Testis (tissue), 2 donors: ENCODE measurements at regions not wholly inside any gene's neighbourhood (a gene's known extent, or its start where the extent isn't known, plus 50 kb on each side); places are given as distances from the start of the nearest gene placed in this dataset.

Source experiments
- DNase-seq: peaks from one replicate; pipeline ENCODE4 v3.0.0-alpha.2; 2019
- H3K27ac ChIP-seq, 2 donors: fragments of 200-600 bp; sonication (generic); one replicate each; pipeline ENCODE4 v1.5.1; 2019
- H3K27me3 ChIP-seq: fragments of 200-600 bp; sonication (generic); one replicate; pipeline ENCODE4 v1.5.1; 2019
- H3K36me3 ChIP-seq: fragments of 200-600 bp; sonication (generic); one replicate; pipeline ENCODE4 v1.5.1; 2017; ENCODE audit warnings: low read depth; ENCODE audit errors: missing control alignments
- H3K4me1 ChIP-seq: fragments of 200-600 bp; sonication (generic); one replicate; pipeline ENCODE4 v1.5.1; 2019
- H3K4me3 ChIP-seq, 2 donors: fragments of 200-600 bp; sonication (generic); one replicate each; pipeline ENCODE4 v1.5.1; 2017 to 2019
- H3K9me3 ChIP-seq: fragments of 200-600 bp; sonication (generic); one replicate; pipeline ENCODE4 v1.5.1; 2017
- POLR2A ChIP-seq: fragments of 450-650 bp; IDR thresholded peaks from one replicate; pipeline ENCODE4 v1.6.1; 2017; ENCODE audit warnings: antibody characterized with exemption, mild to moderate bottlenecking, moderate library complexity
- WGBS, 2 donors: methylation state at CpG; one replicate each; pipeline ENCODE4 v1.1.5; 2018; 5-methylcytosine and 5-hydroxymethylcytosine counted together
- intact Hi-C: fragments of 100-400 bp; cut with DNase I; formaldehyde crosslinking; loops from one replicate; pipeline ENCODE4 v1.15.1; 2023; ENCODE audit warnings: low total_unique reads
- TF ChIP-seq, protein P1 (sequence below), 3 experiments: fragments of 450-650 bp in 2 of 3; fragments of 200-600 bp in 1 of 3; sonication (generic) in 1 of 3; IDR thresholded peaks; one replicate each; pipeline ENCODE4 v1.5.1; 2016 to 2019; ENCODE audit warnings: antibody characterized with exemption in 3 of 3, mild to moderate bottlenecking in 2 of 3, moderate library complexity in 1 of 3

DNA sequence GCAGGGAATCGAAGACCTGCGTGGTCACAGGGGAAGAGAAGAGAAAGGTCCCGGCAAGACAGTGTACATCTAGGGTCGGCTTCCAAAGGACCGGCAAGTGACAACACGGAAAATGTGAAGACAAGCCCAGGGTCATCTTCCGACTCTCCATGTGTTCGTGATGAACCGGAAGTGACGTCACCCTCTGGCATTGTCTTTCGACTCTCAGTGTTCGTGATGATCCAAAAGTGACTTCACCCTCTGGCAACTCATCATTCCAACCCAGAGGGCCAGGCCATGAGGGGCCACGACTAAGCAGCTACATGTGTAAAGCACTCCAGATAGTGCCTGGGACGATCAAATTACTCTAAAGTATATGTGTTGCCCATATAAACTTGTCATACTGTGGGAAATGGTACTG lies 290.8 kb downstream of the THBS2 start:
- peaks cover under 1% of the 10 kb centered on the region for H3K4me1 ChIP-seq
- no peaks in the 10 kb centered on the region for H3K27me3 ChIP-seq
- H3K36me3 ChIP-seq = no peaks in the 10 kb centered on the region
- intact Hi-C loops = no loop called here
- H3K27ac ChIP-seq = no peak overlapping the region
- peak; percentile 41 for DNase-seq
- TF ChIP-seq POLR2A = no peak
- TF ChIP-seq, protein P1, sequence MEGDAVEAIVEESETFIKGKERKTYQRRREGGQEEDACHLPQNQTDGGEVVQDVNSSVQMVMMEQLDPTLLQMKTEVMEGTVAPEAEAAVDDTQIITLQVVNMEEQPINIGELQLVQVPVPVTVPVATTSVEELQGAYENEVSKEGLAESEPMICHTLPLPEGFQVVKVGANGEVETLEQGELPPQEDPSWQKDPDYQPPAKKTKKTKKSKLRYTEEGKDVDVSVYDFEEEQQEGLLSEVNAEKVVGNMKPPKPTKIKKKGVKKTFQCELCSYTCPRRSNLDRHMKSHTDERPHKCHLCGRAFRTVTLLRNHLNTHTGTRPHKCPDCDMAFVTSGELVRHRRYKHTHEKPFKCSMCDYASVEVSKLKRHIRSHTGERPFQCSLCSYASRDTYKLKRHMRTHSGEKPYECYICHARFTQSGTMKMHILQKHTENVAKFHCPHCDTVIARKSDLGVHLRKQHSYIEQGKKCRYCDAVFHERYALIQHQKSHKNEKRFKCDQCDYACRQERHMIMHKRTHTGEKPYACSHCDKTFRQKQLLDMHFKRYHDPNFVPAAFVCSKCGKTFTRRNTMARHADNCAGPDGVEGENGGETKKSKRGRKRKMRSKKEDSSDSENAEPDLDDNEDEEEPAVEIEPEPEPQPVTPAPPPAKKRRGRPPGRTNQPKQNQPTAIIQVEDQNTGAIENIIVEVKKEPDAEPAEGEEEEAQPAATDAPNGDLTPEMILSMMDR (IDR thresholded peaks at IDR 0.05) = no peak
- 66 to 70% methylated on average over 14 of the region's 14 CpGs for WGBS, 2 donors
- H3K4me3 ChIP-seq = peak overlapping the region in 1 of 2 donors; percentile 18
- no peaks in the 10 kb centered on the region for H3K9me3 ChIP-seq

- Histone ChIP-seq H3K4me3 (no peak overlapping the region), H3K36me3 (no peaks in the 10 kb centered on the region), H3K27ac (no peak overlapping the region), H3K27me3 (no peaks in the 10 kb centered on the region), H3K4me1 (no peaks in the 10 kb centered on the region), H3K9me3 (no peaks in the 10 kb centered on the region)
- TF ChIP-seq POLR2A = no peak
- TF ChIP-seq, protein P1 (IDR thresholded peaks at IDR 0.05) = no peak
- intact Hi-C loops = no loop called here
- 48 to 77% methylated on average over 13 of the region's 13 CpGs for WGBS, 2 donors
- DNase-seq = peak; percentile 41
Observed at GRCh38 chr6:168961264-168961656, 292.4 kb downstream of the THBS2 start.

DNA sequence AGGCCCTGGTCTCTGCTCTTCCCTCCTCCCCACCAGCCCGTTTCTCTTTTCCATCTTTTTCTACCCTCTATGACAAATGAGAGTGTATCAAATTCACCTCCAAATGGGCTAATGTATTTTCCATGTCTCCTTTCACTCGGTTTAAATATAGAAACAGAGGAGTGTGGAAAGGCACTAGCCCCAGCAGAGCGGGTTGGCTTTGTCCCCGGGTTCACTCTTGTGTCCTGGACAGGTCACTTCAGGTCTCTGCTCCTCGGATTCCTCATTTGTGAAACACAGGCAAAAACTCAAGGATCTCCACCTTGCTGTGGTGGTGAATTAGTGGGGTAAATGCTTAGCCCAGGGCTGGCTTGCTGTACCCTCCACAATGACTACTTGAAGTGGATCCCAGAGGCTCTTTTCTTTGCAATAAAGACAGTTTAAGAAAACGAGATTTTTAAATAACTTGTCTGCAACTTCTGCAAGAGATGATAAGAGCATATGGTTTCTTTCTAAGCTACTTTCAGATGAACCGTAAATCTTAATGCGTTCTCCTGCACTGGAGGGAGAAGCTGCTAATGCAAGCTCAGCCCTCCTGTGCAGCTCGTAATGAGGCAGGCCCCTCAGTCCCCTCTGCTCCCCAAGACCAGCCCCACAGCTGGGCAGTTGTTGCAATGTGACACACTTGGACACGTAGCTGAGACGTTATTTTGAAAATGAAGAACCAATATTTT lies 292.9 kb downstream of the THBS2 start:
- no peaks in the 10 kb centered on the region for H3K27me3 ChIP-seq
- no peaks in the 10 kb centered on the region for H3K9me3 ChIP-seq
- 37 to 43% methylated on average over 9 to 11 of the region's 11 CpGs for WGBS, 2 donors
- H3K27ac ChIP-seq = no peak overlapping the region
- no peak overlapping the region for H3K4me3 ChIP-seq
- intact Hi-C loops = no loop called here
- no peaks in the 10 kb centered on the region for H3K4me1 ChIP-seq
- H3K36me3 ChIP-seq = no peaks in the 10 kb centered on the region
- no peak for TF ChIP-seq POLR2A
- TF ChIP-seq, protein P1 (IDR thresholded peaks at IDR 0.05) = no peak
- no peak for DNase-seq

DNA sequence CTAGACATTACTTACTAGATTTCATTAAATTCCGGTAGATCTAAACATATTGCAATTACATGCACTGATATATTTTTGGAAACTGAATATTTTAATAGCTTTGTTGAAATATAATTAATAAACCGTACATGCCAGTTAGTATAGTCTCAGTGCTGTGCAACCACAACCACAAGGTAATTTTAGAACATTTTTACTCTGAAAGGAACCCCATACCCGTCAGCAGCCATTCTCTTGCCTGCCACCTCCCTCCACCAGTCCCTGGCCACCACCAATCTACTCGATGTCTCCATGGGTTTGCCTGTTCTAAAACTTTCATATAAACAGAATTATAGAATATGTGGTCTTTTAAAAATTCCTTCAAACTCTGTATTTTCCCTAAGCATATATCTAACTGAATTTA lies 293.9 kb downstream of the THBS2 start:
- no peak overlapping the region for H3K4me3 ChIP-seq
- no peaks in the 10 kb centered on the region for H3K27me3 ChIP-seq
- H3K27ac ChIP-seq = no peak overlapping the region
- 81 to 89% methylated on average over 4 of the region's 4 CpGs for WGBS, 2 donors
- no peaks in the 10 kb centered on the region for H3K9me3 ChIP-seq
- TF ChIP-seq, protein P1 (IDR thresholded peaks at IDR 0.05) = no peak
- no peak for TF ChIP-seq POLR2A
- no peaks in the 10 kb centered on the region for H3K36me3 ChIP-seq
- H3K4me1 ChIP-seq = no peaks in the 10 kb centered on the region
- no peak for DNase-seq
- intact Hi-C loops = no loop called here
